HepG2 (cell line): ENCODE measurements at regions not wholly inside any gene's neighbourhood (a gene's known extent, or its start where the extent isn't known, plus 50 kb on each side); places are given as distances from the start of the nearest gene placed in this dataset.
A peak's percentile ranks its signal among the peaks of the same experiment; 100 is the strongest.

Source experiments
- AHDC1 ChIP-seq: sonication (generic); formaldehyde crosslinking; IDR thresholded peaks from 2 replicates; pipeline ENCODE4 v1.5.1; 2020; ENCODE audit warnings: mild to moderate bottlenecking, missing genetic modification reagents, borderline replicate concordance
- ARID5B ChIP-seq: IDR thresholded peaks from 2 replicates; pipeline ENCODE4 v1.4.0; 2020; ENCODE audit warnings: mild to moderate bottlenecking, missing genetic modification reagents
- BRCA1 ChIP-seq: sonication (generic); formaldehyde crosslinking; IDR thresholded peaks from 2 replicates; pipeline ENCODE4 v1.4.0; 2020; ENCODE audit warnings: missing genetic modification reagents
- DMTF1 ChIP-seq: sonication (generic); formaldehyde crosslinking; IDR thresholded peaks from 2 replicates; pipeline ENCODE4 v1.4.0; 2020; ENCODE audit warnings: mild to moderate bottlenecking, missing genetic modification reagents
- FOSL2 ChIP-seq: sonication (generic); formaldehyde crosslinking; IDR thresholded peaks from 2 replicates; pipeline ENCODE4 v1.4.0; 2020; ENCODE audit warnings: missing genetic modification reagents
- HDAC2 ChIP-seq: sonication (generic); formaldehyde crosslinking; IDR thresholded peaks from 2 replicates; pipeline ENCODE4 v1.4.0; 2020; ENCODE audit warnings: missing genetic modification reagents
- HMG20A ChIP-seq: IDR thresholded peaks from 2 replicates; pipeline ENCODE4 v1.6.1; 2016; ENCODE audit warnings: borderline replicate concordance
- HMG20B ChIP-seq: conservative IDR thresholded peaks from 2 replicates; pipeline ENCODE4 v1.6.1; 2016; ENCODE audit warnings: missing genetic modification reagents, missing compliant biosample characterization
- IRF2 ChIP-seq: IDR thresholded peaks from 2 replicates; pipeline ENCODE4 v1.6.1; 2018; ENCODE audit warnings: missing genetic modification reagents, missing compliant biosample characterization
- KLF16 ChIP-seq, 2 experiments: sonication (generic) in 1 of 2; formaldehyde crosslinking in 1 of 2; IDR thresholded peaks; 2 replicates each; pipeline versions ENCODE4 v1.6.1 to v1.8.0; 2016 to 2023; ENCODE audit warnings: missing genetic modification reagents in 2 of 2, missing compliant biosample characterization in 1 of 2
- KLF6 ChIP-seq: IDR thresholded peaks from 2 replicates; pipeline ENCODE4 v1.8.0; 2016; ENCODE audit warnings: missing biosample characterization, missing genetic modification reagents
- MEIS2 ChIP-seq: sonication (generic); formaldehyde crosslinking; IDR thresholded peaks from 2 replicates; pipeline ENCODE4 v1.9.0; 2021; ENCODE audit warnings: mild to moderate bottlenecking, missing genetic modification reagents
- MTERF4 ChIP-seq: sonication (generic); formaldehyde crosslinking; IDR thresholded peaks from 2 replicates; pipeline ENCODE4 v1.8.0; 2023; ENCODE audit warnings: mild to moderate bottlenecking, missing genetic modification reagents
- REPIN1 ChIP-seq: sonication (generic); formaldehyde crosslinking; IDR thresholded peaks from 2 replicates; pipeline ENCODE4 v1.8.0; 2022; ENCODE audit warnings: missing genetic modification reagents, low read depth, mild to moderate bottlenecking, borderline replicate concordance
- SMAD3 ChIP-seq: sonication (generic); formaldehyde crosslinking; IDR thresholded peaks from 2 replicates; pipeline ENCODE4 v1.4.0; 2020; ENCODE audit warnings: missing genetic modification reagents
- ZMYM2 ChIP-seq: sonication (generic); formaldehyde crosslinking; IDR thresholded peaks from 2 replicates; pipeline ENCODE4 v1.8.0; 2022; ENCODE audit warnings: mild to moderate bottlenecking, missing genetic modification reagents
- ZNF652 ChIP-seq: IDR thresholded peaks from 2 replicates; pipeline ENCODE4 v1.6.1; 2016; ENCODE audit warnings: low read depth, borderline replicate concordance

GRCh38 chr6:81938014-81938856 lies 185.8 kb upstream of the TENT5A start (continued):
- 0 out of 2 replicates have a peak, but pooled peaks have one; percentile 49 for TF ChIP-seq KLF6 (CRISPR knock-in tag)
- no peak for TF ChIP-seq MEIS2 (CRISPR knock-in tag)
- peak; percentile 10; the same call in 1 of the 2 replicates for TF ChIP-seq ZMYM2 (CRISPR knock-in tag)
- TF ChIP-seq ZNF652 (CRISPR knock-in tag) = no peak
- TF ChIP-seq HMG20B (CRISPR knock-in tag) = no peak
- peak; percentile 94 for TF ChIP-seq IRF2 (CRISPR knock-in tag)
- peak; percentile 84; the same call in 1 of the 2 replicates for TF ChIP-seq HMG20A
- TF ChIP-seq ARID5B (CRISPR knock-in tag) = peak; percentile 91
- TF ChIP-seq AHDC1 = peak; percentile 61; the same call in 1 of the 2 replicates
- no peak for TF ChIP-seq MTERF4 (CRISPR knock-in tag)
- peak; percentile 16; the same call in 1 of the 2 replicates for TF ChIP-seq HDAC2
- TF ChIP-seq DMTF1 (CRISPR knock-in tag) = no peak
- TF ChIP-seq SMAD3 (CRISPR knock-in tag) = peak; percentile 33; the same call in 1 of the 2 replicates
- peak in 1 of 2 experiments; percentile 84; a peak in 2 of 4 replicates for TF ChIP-seq KLF16 (CRISPR knock-in tag; IDR thresholded peaks at IDR 0.05)
- TF ChIP-seq BRCA1 = no peak
- TF ChIP-seq REPIN1 (CRISPR knock-in tag) = peak; percentile 99
- peak; percentile 97 for TF ChIP-seq FOSL2 (CRISPR knock-in tag)
